ENCODE measurements at regions not wholly inside any gene's neighbourhood (a gene's known extent, or its start where the extent isn't known, plus 50 kb on each side); places are given as distances from the start of the nearest gene placed in this dataset.
A peak's percentile ranks its signal among the peaks of the same experiment; 100 is the strongest.

GRCh38 chr4:123505095-123506010 is 108.8 kb downstream of the SPRY1 start:
- Histone ChIP-seq H3K4me1 (ENCODE audit: control insufficient read depth in 2 of 3, insufficient read depth in 2 of 3, low read depth in 1 of 3, low read length in 3 of 3) (no peaks in the 10 kb centered on the region), H3K9me3 (ENCODE audit: control insufficient read depth in 2 of 3, insufficient read depth in 1 of 3, low read length in 3 of 3) (no peaks in the 10 kb centered on the region), H3K36me3 (ENCODE audit: control insufficient read depth in 2 of 3, insufficient read depth in 3 of 3, low read length in 3 of 3) (no peaks in the 10 kb centered on the region), H3K27ac (ENCODE audit: low read depth in 2 of 2, low read length in 2 of 2) (peak overlapping the region; percentile 22 to 50), H3K4me3 (ENCODE audit: low read length in 3 of 3) (peak overlapping the region; percentile 77 to 87 (median 82)), H3K27me3 (ENCODE audit: control insufficient read depth, insufficient read depth, low read length) (no peaks in the 10 kb centered on the region), H3K9ac (ENCODE audit: low read length in 3 of 3) (peak overlapping the region in 2 of 3 donors; percentile 71 to 80)
- intact Hi-C loops (cut with DNase I) = no loop called here
- no peak for TF ChIP-seq CTCF (IDR thresholded peaks at IDR 0.05; ENCODE audit: borderline replicate concordance, extremely low read depth, insufficient read depth)
- FAIRE-seq (no peak), DNase-seq (peak; percentile 88 to 95 (median 95))

- TF ChIP-seq CTCF (IDR thresholded peaks at IDR 0.05; ENCODE audit: borderline replicate concordance, extremely low read depth, insufficient read depth) = no peak
- intact Hi-C loops (cut with DNase I) = no loop called here
- no peaks in the 10 kb centered on the region for H3K9me3 ChIP-seq (ENCODE audit: control insufficient read depth in 2 of 3, insufficient read depth in 1 of 3, low read length in 3 of 3)
- peak overlapping the region in 2 of 3 donors; percentile 71 to 80 for H3K9ac ChIP-seq (ENCODE audit: low read length in 3 of 3)
- no peaks in the 10 kb centered on the region for H3K27me3 ChIP-seq (ENCODE audit: control insufficient read depth, insufficient read depth, low read length)
- H3K27ac ChIP-seq (ENCODE audit: low read depth in 2 of 2, low read length in 2 of 2) = peak overlapping the region in 1 of 2 donors; percentile 4
- peak overlapping the region; percentile 77 to 87 (median 82) for H3K4me3 ChIP-seq (ENCODE audit: low read length in 3 of 3)
- H3K4me1 ChIP-seq (ENCODE audit: control insufficient read depth in 2 of 3, insufficient read depth in 2 of 3, low read depth in 1 of 3, low read length in 3 of 3) = no peaks in the 10 kb centered on the region
- peak in 3 of 5 donors; percentile 51 to 73 (median 58) for DNase-seq
- no peaks in the 10 kb centered on the region for H3K36me3 ChIP-seq (ENCODE audit: control insufficient read depth in 2 of 3, insufficient read depth in 3 of 3, low read length in 3 of 3)
- no peak for FAIRE-seq
These were observed 109.6 kb downstream of the SPRY1 start for GRCh38 chr4:123506011-123506695.

DNA sequence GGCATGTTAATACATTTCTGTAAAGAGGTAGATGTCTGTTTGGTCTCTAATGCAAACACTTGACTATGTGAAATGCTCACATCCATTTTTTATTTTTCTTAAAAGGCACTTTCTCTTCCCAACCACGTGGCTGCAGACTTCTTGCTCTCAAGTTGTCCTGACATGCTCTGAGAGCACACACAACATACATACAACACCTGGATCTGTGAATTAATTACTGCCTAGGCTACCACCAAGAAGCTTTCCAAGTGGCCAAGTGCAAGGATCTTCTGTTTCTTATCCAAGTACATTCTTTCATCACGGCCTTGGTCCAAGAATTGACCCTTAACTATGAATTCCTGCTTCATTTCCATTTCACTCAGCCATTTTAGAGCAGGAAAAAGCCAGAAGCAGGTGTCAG is 110.8 kb downstream of the SPRY1 start:
- no peaks in the 10 kb centered on the region for H3K4me1 ChIP-seq (ENCODE audit: control insufficient read depth in 2 of 3, insufficient read depth in 2 of 3, low read depth in 1 of 3, low read length in 3 of 3)
- intact Hi-C loops (cut with DNase I) = no loop called here
- H3K9ac ChIP-seq (ENCODE audit: low read length in 3 of 3) = no peak overlapping the region
- H3K4me3 ChIP-seq (ENCODE audit: low read length in 3 of 3) = no peak overlapping the region
- no peaks in the 10 kb centered on the region for H3K27me3 ChIP-seq (ENCODE audit: control insufficient read depth, insufficient read depth, low read length)
- DNase-seq (no peak), FAIRE-seq (no peak)
- TF ChIP-seq CTCF (IDR thresholded peaks at IDR 0.05; ENCODE audit: borderline replicate concordance, extremely low read depth, insufficient read depth) = no peak
- no peaks in the 10 kb centered on the region for H3K9me3 ChIP-seq (ENCODE audit: control insufficient read depth in 2 of 3, insufficient read depth in 1 of 3, low read length in 3 of 3)
- no peak overlapping the region for H3K27ac ChIP-seq (ENCODE audit: low read depth in 2 of 2, low read length in 2 of 2)
- no peaks in the 10 kb centered on the region for H3K36me3 ChIP-seq (ENCODE audit: control insufficient read depth in 2 of 3, insufficient read depth in 3 of 3, low read length in 3 of 3)
